ENCODE measurements at regions not wholly inside any gene's neighbourhood (a gene's known extent, or its start where the extent isn't known, plus 50 kb on each side); places are given as distances from the start of the nearest gene placed in this dataset.

DNA sequence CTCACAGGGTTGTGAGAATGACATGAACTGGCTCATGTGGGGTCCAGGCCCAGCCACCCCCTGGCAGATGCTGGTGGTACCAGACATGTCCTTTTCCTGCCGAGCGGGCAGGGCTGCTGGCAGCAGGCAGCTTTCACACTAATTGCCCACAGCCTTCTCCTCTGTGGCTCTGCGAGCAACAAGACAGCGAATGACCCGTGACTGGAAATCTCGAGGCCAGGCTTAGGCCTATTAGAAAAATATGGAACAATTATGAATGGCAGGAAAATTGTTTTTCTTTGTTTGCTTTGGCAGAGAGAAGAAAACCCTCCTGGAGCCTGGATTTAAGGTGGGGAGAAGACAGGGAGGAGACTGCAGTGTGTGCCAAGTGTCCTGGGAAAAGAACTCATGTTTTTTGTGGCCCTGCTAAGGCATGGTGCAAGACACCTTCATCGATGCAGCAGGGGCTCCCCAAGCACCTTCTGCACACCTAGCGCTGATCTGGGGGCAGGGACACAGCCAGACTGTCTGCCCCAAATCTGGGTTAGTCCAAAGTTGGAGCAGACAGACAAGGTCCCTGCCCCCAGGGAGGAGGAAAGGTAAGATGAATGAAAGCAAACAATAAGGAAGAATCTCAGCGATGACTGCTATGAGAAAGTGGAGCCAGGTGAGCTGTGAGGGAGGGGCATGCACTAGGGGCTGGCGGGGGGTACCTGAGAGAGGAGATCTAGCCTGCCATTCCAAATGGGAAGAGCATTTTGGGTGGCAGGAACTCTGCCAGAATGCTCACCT lies 193.8 kb upstream of the TLE3 start:
- H3K27me3 ChIP-seq (replicated peaks in 1 of 4; ENCODE audit: control insufficient read depth in 3 of 4, extremely low read depth in 1 of 4, insufficient read depth in 3 of 4, low read length in 3 of 4) = no peaks in the 10 kb centered on the region
- peak overlapping the region; percentile 80; the same call in 1 of the 2 replicates for H2BK20ac ChIP-seq (ENCODE audit: low read length)
- peaks cover 0 to 2% (median under 1%) of the 10 kb centered on the region in 4 experiments; a peak in 4 of 7 replicates for H3K4me1 ChIP-seq (replicated peaks in 1 of 4; ENCODE audit: control insufficient read depth in 3 of 4, insufficient read depth in 4 of 4, low read length in 3 of 4)
- no peak overlapping the region for H3K27ac ChIP-seq (ENCODE audit: low read depth, low read length)
- FAIRE-seq = no peak
- H3K36me3 ChIP-seq (ENCODE audit: control insufficient read depth in 2 of 4, insufficient read depth in 4 of 4, low read length in 3 of 4) = no peaks in the 10 kb centered on the region
- H3K9me3 ChIP-seq (ENCODE audit: insufficient read depth in 2 of 2, low read depth in 1 of 2, low read length in 1 of 2) = no peaks in the 10 kb centered on the region
- 0 out of 2 replicates have a peak overlapping the region, but pooled peaks have one; percentile 61 for H2BK15ac ChIP-seq (ENCODE audit: low read length)
- H3K79me1 ChIP-seq (ENCODE audit: low read depth, low read length) = no peaks in the 10 kb centered on the region
- no peak overlapping the region for H3K14ac ChIP-seq (ENCODE audit: insufficient read length)
- ChIA-PET POLR2A (ENCODE audit: partially characterized antibody) (no interaction called here), CTCF (ENCODE audit: partially characterized antibody) (no interaction called here)
- no peak overlapping the region for H2BK12ac ChIP-seq (ENCODE audit: low read depth, low read length)
- H2BK120ac ChIP-seq (replicated peaks; ENCODE audit: low read depth, low read length) = no peak overlapping the region
- no peak overlapping the region for H3K4ac ChIP-seq (replicated peaks; ENCODE audit: insufficient read length, low read depth, low read length)
- no peak overlapping the region for H4K91ac ChIP-seq (replicated peaks; ENCODE audit: insufficient read length, low read length)
- no peak overlapping the region for H2AK5ac ChIP-seq (ENCODE audit: low read depth, low read length)
- no peak overlapping the region for H3K56ac ChIP-seq (replicated peaks; ENCODE audit: insufficient read length, low read depth, low read length)
- H3K23ac ChIP-seq (ENCODE audit: insufficient read length) = no peak overlapping the region
- H3K9ac ChIP-seq (replicated peaks in 1 of 4; ENCODE audit: extremely low read depth in 1 of 4, low read depth in 3 of 4, low read length in 3 of 4) = no peak overlapping the region; a peak in 1 of 7 replicates
- WGBS, 2 experiments (ENCODE audit: extremely low coverage in 1 of 2, insufficient coverage in 1 of 2, insufficient read length in 1 of 2, insufficient replicate concordance in 2 of 2, low coverage in 1 of 2, low lambda C conversion rate in 2 of 2, missing lambda C conversion rate in 1 of 2) = 95% methylated on average over 10 of the region's 10 CpGs; no CpG with 5 or more reads in 1 of the 2 experiments
- H3K4me2 ChIP-seq (ENCODE audit: insufficient read depth in 1 of 2, low read depth in 2 of 2, low read length in 2 of 2) = no peak overlapping the region
- no peaks in the 10 kb centered on the region for H4K20me1 ChIP-seq (replicated peaks in 1 of 2; ENCODE audit: control insufficient read depth in 1 of 2, insufficient read depth in 2 of 2, low read length in 2 of 2)
- 0 out of 2 replicates have a peak overlapping the region, but pooled peaks have one; percentile 36 for H4K8ac ChIP-seq (ENCODE audit: extremely low read depth, insufficient read depth, low read length)
- no peaks in the 10 kb centered on the region for H3K23me2 ChIP-seq (ENCODE audit: low read depth, low read length)
- no peaks in the 10 kb centered on the region for H3K79me2 ChIP-seq (ENCODE audit: control insufficient read depth in 1 of 2, insufficient read depth in 2 of 2, low read length in 2 of 2)
- H2BK5ac ChIP-seq (ENCODE audit: low read depth, low read length) = no peak overlapping the region
- no peak for DNase-seq (ENCODE audit: low read depth in 1 of 2, low spot score in 2 of 2)
- no peak overlapping the region for H3K4me3 ChIP-seq (ENCODE audit: extremely low read depth in 1 of 4, insufficient read depth in 2 of 4, low read depth in 3 of 4, low read length in 4 of 4)
- no peak overlapping the region for H2AFZ ChIP-seq (ENCODE audit: low read length)
- no peak overlapping the region for H3K18ac ChIP-seq (ENCODE audit: extremely low read depth, low read length)
- H4K5ac ChIP-seq (ENCODE audit: insufficient read length, low read depth, low read length) = no peak overlapping the region
- no peak for TF ChIP-seq RNF2 (IDR thresholded peaks at IDR 0.05; ENCODE audit: borderline replicate concordance, low read depth, low read length, missing control alignments, poor library complexity, severe bottlenecking)
- no peak for TF ChIP-seq HDAC2 (IDR thresholded peaks at IDR 0.05; ENCODE audit: borderline replicate concordance in 1 of 2, low read depth in 2 of 2, low read length in 2 of 2)
- no peak for TF ChIP-seq SAP30 (IDR thresholded peaks at IDR 0.05; ENCODE audit: insufficient read depth, insufficient replicate concordance, low read length)
- TF ChIP-seq SIN3A (conservative IDR thresholded peaks at IDR 0.05 in 1 of 2, IDR thresholded peaks at IDR 0.05 in 1 of 2; ENCODE audit: low read depth in 1 of 2, low read length in 2 of 2) = no peak
- no peak for TF ChIP-seq JUN (IDR thresholded peaks at IDR 0.05; ENCODE audit: low read depth, low read length)
- TF ChIP-seq KDM5A (IDR thresholded peaks at IDR 0.05; ENCODE audit: low read length) = no peak

Data from H1 (cell line).